SK-N-SH (cell line): ENCODE measurements at regions not wholly inside any gene's neighbourhood (a gene's known extent, or its start where the extent isn't known, plus 50 kb on each side); places are given as distances from the start of the nearest gene placed in this dataset.

Source experiments
- CTCF ChIA-PET: fragments of 300-600, 350-600 bp; formaldehyde crosslinking; extraction: SDS; loops from one replicate; lab custom pipeline; 2021; lab: Yijun Ruan, JAX
- POLR2A ChIA-PET: fragments of 350-600 bp; sonication (Branson Sonifier 250); formaldehyde crosslinking; extraction: SDS; loops from one replicate; lab custom pipeline; 2020; ENCODE audit warnings: antibody characterized with exemption, inconsistent platforms; lab: Yijun Ruan, JAX
- DNase-seq: peaks from one replicate; pipeline ENCODE4 v3.0.0; 2012
- H2AFZ ChIP-seq: fragments of 200-600 bp; sonication (generic); 2 replicates; pipeline ENCODE4 v1.8.1; 2016; ENCODE audit warnings: antibody characterized with exemption, mild to moderate bottlenecking, low read depth
- H3F3A ChIP-seq: fragments of 200-600 bp; sonication (generic); replicated peaks from 2 replicates; pipeline ENCODE3; 2016; ENCODE audit warnings: antibody characterized with exemption, mild to moderate bottlenecking; ENCODE audit not compliant: insufficient read depth
- H3K27ac ChIP-seq, 2 experiments: fragments of 200-500 bp in 1 of 2; fragments of 200-600 bp in 1 of 2; sonication (Bioruptor generic) in 1 of 2; sonication (generic), shearing (Covaris generic) in 1 of 2; 2 replicates each; pipeline versions ENCODE4 v1.5.1 to v1.6.1; 2014 to 2016; ENCODE audit warnings: low read depth in 2 of 2, inconsistent platforms in 1 of 2, low read length in 1 of 2, mild to moderate bottlenecking in 1 of 2, mixed read lengths in 1 of 2
- H3K27me3 ChIP-seq: fragments of 200-600 bp; sonication (generic), shearing (Covaris generic); 2 replicates; pipeline ENCODE4 v1.6.1; 2016; ENCODE audit warnings: mixed run types; ENCODE audit not compliant: insufficient read depth
- H3K36me3 ChIP-seq, 2 experiments: fragments of 200-500 bp in 1 of 2; fragments of 200-600 bp in 1 of 2; sonication (Bioruptor generic) in 1 of 2; sonication (generic) in 1 of 2; replicated peaks in 1 of 2; 2 replicates each; pipeline versions ENCODE3 to v1.5.1; 2014 to 2016; ENCODE audit warnings: low read length in 1 of 2, mild to moderate bottlenecking in 1 of 2; ENCODE audit not compliant: insufficient read depth in 2 of 2, control insufficient read depth in 1 of 2
- H3K4me1 ChIP-seq, 2 experiments: fragments of 200-500 bp in 1 of 2; fragments of 200-600 bp in 1 of 2; sonication (Bioruptor generic) in 1 of 2; sonication (generic), shearing (Covaris generic) in 1 of 2; 2 replicates each; pipeline versions ENCODE4 v1.5.1 to v1.6.1; 2014 to 2016; ENCODE audit warnings: low read depth in 1 of 2, low read length in 1 of 2, mixed run types in 1 of 2; ENCODE audit not compliant: insufficient read depth in 2 of 2, control insufficient read depth in 1 of 2
- H3K4me2 ChIP-seq: fragments of 200-600 bp; sonication (generic), shearing (Covaris generic); 2 replicates; pipeline ENCODE4 v1.6.1; 2017; ENCODE audit warnings: mixed run types
- H3K4me3 ChIP-seq, 2 experiments: fragments of 200-500 bp in 1 of 2; fragments of 200-600 bp in 1 of 2; sonication (Bioruptor generic) in 1 of 2; sonication (generic), shearing (Covaris generic) in 1 of 2; 2 replicates each; pipeline versions ENCODE4 v1.5.1 to v1.8.1; 2014 to 2016; ENCODE audit warnings: low read depth in 2 of 2, inconsistent platforms in 1 of 2, low read length in 1 of 2, mild to moderate bottlenecking in 1 of 2, mixed read lengths in 1 of 2, moderate library complexity in 1 of 2
- H3K79me2 ChIP-seq: fragments of 200-600 bp; sonication (generic); 2 replicates; pipeline ENCODE4 v1.8.1; 2017; ENCODE audit warnings: mild to moderate bottlenecking; ENCODE audit not compliant: insufficient read depth
- H3K9ac ChIP-seq: fragments of 200-600 bp; sonication (generic); 2 replicates; pipeline ENCODE4 v1.6.1; 2017; ENCODE audit warnings: mixed run types
- H3K9me2 ChIP-seq: fragments of 200-600 bp; sonication (generic); 2 replicates; pipeline ENCODE4 v1.6.1; 2017; ENCODE audit warnings: mixed run types
- H3K9me3 ChIP-seq: fragments of 200-600 bp; sonication (generic); 2 replicates; pipeline ENCODE4 v1.6.1; 2017; ENCODE audit warnings: mixed run types, mild to moderate bottlenecking, moderate library complexity
- H4K20me1 ChIP-seq: fragments of 200-600 bp; sonication (generic); 2 replicates; pipeline ENCODE4 v1.6.1; 2017; ENCODE audit warnings: mild to moderate bottlenecking, mixed run types; ENCODE audit not compliant: insufficient read depth
- ELF1 ChIP-seq: IDR thresholded peaks from 2 replicates; pipeline ENCODE4 v1.4.0; 2012
- EP300 ChIP-seq, 2 experiments: IDR thresholded peaks; 2 replicates each; pipeline versions ENCODE4 v1.4.0 to v1.6.1; 2012; ENCODE audit warnings: borderline replicate concordance in 1 of 2, low read depth in 1 of 2, low read length in 1 of 2
- FOSL2 ChIP-seq: IDR thresholded peaks from 2 replicates; pipeline ENCODE4 v1.4.0; 2012; ENCODE audit warnings: low read depth, mild to moderate bottlenecking, moderate library complexity, borderline replicate concordance
- FOXM1 ChIP-seq: IDR thresholded peaks from 2 replicates; pipeline ENCODE4 v1.4.0; 2012; ENCODE audit warnings: low read depth, mild to moderate bottlenecking
- MEF2A ChIP-seq: IDR thresholded peaks from 2 replicates; pipeline ENCODE4 v1.4.0; 2012; ENCODE audit warnings: low read depth, borderline replicate concordance
- NFIC ChIP-seq: IDR thresholded peaks from 2 replicates; pipeline ENCODE4 v1.4.0; 2012; ENCODE audit warnings: borderline replicate concordance
- SIN3A ChIP-seq: IDR thresholded peaks from 2 replicates; pipeline ENCODE4 v1.6.1; 2012; ENCODE audit warnings: low read depth, mild to moderate bottlenecking, low read length, moderate library complexity, borderline replicate concordance
- TAF1 ChIP-seq: IDR thresholded peaks from 2 replicates; pipeline ENCODE4 v1.6.1; 2012; ENCODE audit warnings: low read depth, mild to moderate bottlenecking, low read length, moderate library complexity, borderline replicate concordance
- TEAD4 ChIP-seq: IDR thresholded peaks from 2 replicates; pipeline ENCODE4 v1.4.0; 2012; ENCODE audit warnings: mild to moderate bottlenecking, borderline replicate concordance; ENCODE audit not compliant: insufficient read depth
- YY1 ChIP-seq: IDR thresholded peaks from 2 replicates; pipeline ENCODE4 v1.4.0; 2012; ENCODE audit warnings: low read depth, mild to moderate bottlenecking
- ZBTB33 ChIP-seq: IDR thresholded peaks from 2 replicates; pipeline ENCODE4 v1.4.0; 2012; ENCODE audit warnings: low read depth, borderline replicate concordance
- WGBS: methylation state at CpG from one replicate; pipeline ENCODE4 v1.1.6; 2017; ENCODE audit warnings: low lambda C conversion rate; 5-methylcytosine and 5-hydroxymethylcytosine counted together
- TF ChIP-seq, protein P1 (sequence below): fragments of 150-350 bp; IDR thresholded peaks from 2 replicates; pipeline ENCODE4 v1.6.1; 2016; ENCODE audit warnings: mild to moderate bottlenecking, low read depth, low read length
- TF ChIP-seq, protein P2 (sequence below): fragments of 150-350 bp; IDR thresholded peaks from 2 replicates; pipeline ENCODE4 v1.6.1; 2017; ENCODE audit warnings: antibody characterized with exemption, low read length, low read depth, borderline replicate concordance

DNA sequence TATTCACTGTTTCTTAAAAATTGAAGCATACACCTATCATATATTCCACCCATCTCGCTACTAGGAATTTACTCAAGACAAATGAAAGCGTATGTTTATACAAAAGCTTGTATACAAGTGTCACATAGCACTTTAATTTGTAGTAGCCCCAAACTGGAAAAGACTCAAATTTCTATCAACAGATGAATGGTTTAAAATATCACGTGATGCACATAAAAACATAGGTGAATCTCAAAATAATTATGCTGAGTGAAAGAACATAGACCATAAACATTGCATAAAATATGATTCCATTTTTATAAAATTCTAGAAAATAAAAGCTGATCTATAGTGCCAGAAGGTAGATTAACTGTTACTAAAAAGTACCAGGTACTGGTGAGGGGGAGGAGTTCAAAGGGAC lies 392.9 kb upstream of the LRATD1 start (continued):
- TF ChIP-seq, protein P1, sequence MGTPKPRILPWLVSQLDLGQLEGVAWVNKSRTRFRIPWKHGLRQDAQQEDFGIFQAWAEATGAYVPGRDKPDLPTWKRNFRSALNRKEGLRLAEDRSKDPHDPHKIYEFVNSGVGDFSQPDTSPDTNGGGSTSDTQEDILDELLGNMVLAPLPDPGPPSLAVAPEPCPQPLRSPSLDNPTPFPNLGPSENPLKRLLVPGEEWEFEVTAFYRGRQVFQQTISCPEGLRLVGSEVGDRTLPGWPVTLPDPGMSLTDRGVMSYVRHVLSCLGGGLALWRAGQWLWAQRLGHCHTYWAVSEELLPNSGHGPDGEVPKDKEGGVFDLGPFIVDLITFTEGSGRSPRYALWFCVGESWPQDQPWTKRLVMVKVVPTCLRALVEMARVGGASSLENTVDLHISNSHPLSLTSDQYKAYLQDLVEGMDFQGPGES: no peak
- TF ChIP-seq YY1 (no peak), FOXM1 (no peak), TEAD4 (no peak), NFIC (no peak), SIN3A (no peak), FOSL2 (no peak)
- TF ChIP-seq, protein P2, sequence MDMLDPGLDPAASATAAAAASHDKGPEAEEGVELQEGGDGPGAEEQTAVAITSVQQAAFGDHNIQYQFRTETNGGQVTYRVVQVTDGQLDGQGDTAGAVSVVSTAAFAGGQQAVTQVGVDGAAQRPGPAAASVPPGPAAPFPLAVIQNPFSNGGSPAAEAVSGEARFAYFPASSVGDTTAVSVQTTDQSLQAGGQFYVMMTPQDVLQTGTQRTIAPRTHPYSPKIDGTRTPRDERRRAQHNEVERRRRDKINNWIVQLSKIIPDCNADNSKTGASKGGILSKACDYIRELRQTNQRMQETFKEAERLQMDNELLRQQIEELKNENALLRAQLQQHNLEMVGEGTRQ: no peak

DNA sequence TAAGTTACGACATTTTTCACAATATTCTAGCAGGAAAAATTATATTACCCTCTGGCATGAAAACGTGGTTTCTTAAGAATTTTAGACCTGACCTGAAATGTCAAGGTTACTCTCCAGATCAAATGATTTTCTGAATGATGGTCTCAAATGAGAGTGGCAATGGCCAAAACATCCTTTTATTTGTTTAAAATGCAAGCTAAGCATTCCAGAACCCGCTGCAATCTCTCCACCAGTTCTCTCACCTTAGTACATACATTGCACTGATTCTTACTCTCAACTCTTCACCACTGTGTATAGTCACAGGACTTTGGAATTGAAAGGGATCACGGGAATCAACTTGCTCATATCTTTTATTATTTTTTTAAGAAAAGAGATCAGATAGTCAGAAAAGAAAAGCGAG lies 391.6 kb upstream of the LRATD1 start:
- Histone ChIP-seq H3K27ac (no peak overlapping the region), H3K36me3 (no peaks in the 10 kb centered on the region), H3K27me3 (no peaks in the 10 kb centered on the region), H3K4me1 (no peaks in the 10 kb centered on the region), H3K9me3 (0 out of 2 replicates have a peak, but pooled peaks cover 3% of the 10 kb centered on the region), H3K4me2 (no peak overlapping the region), H3K9me2 (0 out of 2 replicates have a peak, but pooled peaks cover 3% of the 10 kb centered on the region), H3F3A (no peaks in the 10 kb centered on the region), H3K9ac (no peak overlapping the region), H3K4me3 (no peak overlapping the region), H4K20me1 (no peaks in the 10 kb centered on the region), H2AFZ (no peak overlapping the region), H3K79me2 (no peaks in the 10 kb centered on the region)
- ChIA-PET CTCF (no interaction called here), POLR2A (no interaction called here)
- no peak for TF ChIP-seq ELF1
- TF ChIP-seq, protein P1: no peak
- no peak for TF ChIP-seq EP300 (IDR thresholded peaks at IDR 0.05; ENCODE audit: borderline replicate concordance in 1 of 2, low read depth in 1 of 2, low read length in 1 of 2)
- TF ChIP-seq SIN3A: no peak
- TF ChIP-seq MEF2A: no peak
- no peak for TF ChIP-seq YY1
- no peak for TF ChIP-seq ZBTB33
- TF ChIP-seq TAF1: no peak
- 35% methylated on average over 5 of the region's 5 CpGs for WGBS
- DNase-seq: no peak
